ENCODE measurements at regions not wholly inside any gene's neighbourhood (a gene's known extent, or its start where the extent isn't known, plus 50 kb on each side); places are given as distances from the start of the nearest gene placed in this dataset.

DNA sequence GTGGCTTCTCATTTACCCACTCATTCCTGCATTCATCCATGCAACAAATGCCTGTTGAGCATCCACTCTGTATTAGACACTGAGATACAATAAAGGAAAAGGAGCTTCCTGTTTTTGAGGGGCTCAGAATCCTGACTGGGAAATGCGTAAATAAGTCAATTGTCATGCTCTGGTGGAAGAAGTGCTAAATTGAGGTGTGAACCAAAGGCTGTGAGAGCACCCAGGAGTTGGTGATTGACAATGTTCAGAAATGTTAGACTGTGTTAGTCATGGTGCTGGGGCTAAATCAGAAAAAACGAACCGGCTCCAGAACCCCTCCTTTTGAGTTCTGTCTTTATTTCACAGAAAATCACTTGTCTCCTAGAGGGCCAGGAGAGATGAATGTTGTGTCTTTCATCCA lies 558.6 kb upstream of the SGCD start:
- ATAC-seq (ENCODE audit: low read depth) (no peak), DNase-seq (no peak)
- Histone ChIP-seq H2AK9ac (replicated peaks; ENCODE audit: low read depth, low read length, poor library complexity) (no peak overlapping the region), H3K23ac (ENCODE audit: low read depth, low read length) (no peak overlapping the region), H3K18ac (ENCODE audit: low read depth, low read length) (no peak overlapping the region), H4K5ac (ENCODE audit: low read depth, low read length) (no peak overlapping the region), H3K27ac (ENCODE audit: insufficient read depth, low read length) (no peak overlapping the region), H4K8ac (ENCODE audit: low read depth in 2 of 2, low read length in 2 of 2) (no peak overlapping the region), H3K4ac (ENCODE audit: low read depth, low read length) (no peak overlapping the region), H3K9me1 (ENCODE audit: insufficient read depth, low read length) (no peaks in the 10 kb centered on the region), H2BK15ac (ENCODE audit: low read depth, low read length) (no peak overlapping the region), H4K20me1 (ENCODE audit: insufficient read depth, low read length) (no peaks in the 10 kb centered on the region), H4K91ac (ENCODE audit: insufficient read depth, low read depth, low read length) (no peak overlapping the region), H2BK5ac (ENCODE audit: low read depth, low read length, poor library complexity, severe bottlenecking) (no peak overlapping the region), H3K4me3 (ENCODE audit: insufficient read depth, low read depth, low read length) (no peak overlapping the region), H3K27me3 (ENCODE audit: control insufficient read depth, insufficient read depth, low read length) (no peaks in the 10 kb centered on the region), H3K9ac (ENCODE audit: low read depth, low read length) (no peak overlapping the region), H2BK20ac (ENCODE audit: low read depth, low read length) (no peak overlapping the region), H3K4me1 (ENCODE audit: control insufficient read depth, insufficient read depth, low read length) (no peaks in the 10 kb centered on the region), H2BK120ac (ENCODE audit: low read depth, low read length) (no peak overlapping the region), H3K56ac (ENCODE audit: extremely low read depth, insufficient read depth, low read length) (no peak overlapping the region), H3K36me3 (ENCODE audit: control insufficient read depth, insufficient read depth, low read length) (no peaks in the 10 kb centered on the region), H3K14ac (replicated peaks; ENCODE audit: low read depth, low read length) (no peak overlapping the region), H2AFZ (replicated peaks; ENCODE audit: low read length, poor library complexity) (no peak overlapping the region), H3K4me2 (ENCODE audit: low read depth, low read length) (no peak overlapping the region), H2AK5ac (ENCODE audit: low read depth, low read length) (no peak overlapping the region), H3K9me3 (ENCODE audit: control insufficient read depth, insufficient read depth, low read length) (peaks cover 3% of the 10 kb centered on the region), H3K79me1 (ENCODE audit: low read depth in 1 of 2, low read length in 2 of 2) (no peaks in the 10 kb centered on the region)
- ChIA-PET POLR2A (ENCODE audit: unreplicated experiment) (no interaction called here), CTCF (no interaction called here)
- intact Hi-C loops (cut with micrococcal nuclease) (no loop called here), dilution Hi-C loops (cut with HindIII; ENCODE audit: low sequenced_read_pairs, unreplicated experiment) (no loop called here), in situ Hi-C loops (cut with MboI; ENCODE audit: low sequenced_read_pairs) (no loop called here)
- TF ChIP-seq MAZ (IDR thresholded peaks at IDR 0.05; ENCODE audit: borderline replicate concordance, low read depth, low read length): no peak
- TF ChIP-seq BHLHE40 (IDR thresholded peaks at IDR 0.05; ENCODE audit: low read depth, low read length): no peak
- no peak for TF ChIP-seq RAD21 (IDR thresholded peaks at IDR 0.05; ENCODE audit: low read length)
- TF ChIP-seq, protein P1, sequence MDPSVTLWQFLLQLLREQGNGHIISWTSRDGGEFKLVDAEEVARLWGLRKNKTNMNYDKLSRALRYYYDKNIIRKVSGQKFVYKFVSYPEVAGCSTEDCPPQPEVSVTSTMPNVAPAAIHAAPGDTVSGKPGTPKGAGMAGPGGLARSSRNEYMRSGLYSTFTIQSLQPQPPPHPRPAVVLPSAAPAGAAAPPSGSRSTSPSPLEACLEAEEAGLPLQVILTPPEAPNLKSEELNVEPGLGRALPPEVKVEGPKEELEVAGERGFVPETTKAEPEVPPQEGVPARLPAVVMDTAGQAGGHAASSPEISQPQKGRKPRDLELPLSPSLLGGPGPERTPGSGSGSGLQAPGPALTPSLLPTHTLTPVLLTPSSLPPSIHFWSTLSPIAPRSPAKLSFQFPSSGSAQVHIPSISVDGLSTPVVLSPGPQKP (IDR thresholded peaks at IDR 0.05; ENCODE audit: borderline replicate concordance, low read depth, low read length): no peak
- TF ChIP-seq RFX5 (IDR thresholded peaks at IDR 0.05; ENCODE audit: low read depth, low read length): no peak
- TF ChIP-seq NFE2L2 (IDR thresholded peaks at IDR 0.05; ENCODE audit: low read depth, low read length): no peak
- no peak for TF ChIP-seq MAFK (IDR thresholded peaks at IDR 0.05; ENCODE audit: low read depth, low read length)
- no peak for TF ChIP-seq CEBPB (IDR thresholded peaks at IDR 0.05; ENCODE audit: low read depth, low read length)
- no TSS peak for BruUV-seq (replicated peaks)
- WGBS, 2 experiments (ENCODE audit: extremely low coverage in 2 of 2, insufficient read length in 1 of 2): no CpG with 5 or more reads among the region's 3 CpGs
